Common myeloid progenitor, CD34-positive (primary cell): ENCODE measurements at regions not wholly inside any gene's neighbourhood (a gene's known extent, or its start where the extent isn't known, plus 50 kb on each side); places are given as distances from the start of the nearest gene placed in this dataset.
"Not testable (repeated sequence)": the region's sequence is repeated elsewhere in the genome, so short reads cannot be mapped to it uniquely, and the experiment has no call there.

Experiments used
- CTCF ChIA-PET: fragments of 350-600 bp; sonication (Branson Sonifier 250); formaldehyde crosslinking; loops from one replicate; lab custom pipeline; 2021; ENCODE audit warnings: antibody characterized with exemption; lab: Charles Lee
- POLR2A ChIA-PET: fragments of 350-600 bp; sonication (Branson Sonifier 250); formaldehyde crosslinking; loops from one replicate; lab custom pipeline; 2021; ENCODE audit warnings: antibody characterized with exemption; lab: Charles Lee
- DNase-seq, 3 donors: peaks; one replicate each; pipeline versions ENCODE4 v3.0.0 to v3.0.0-alpha.2; 2013
- H3K27ac ChIP-seq, 2 experiments: 1 replicate in 1 of 2; 2 replicates in 1 of 2; pipeline ENCODE4 v1.7.0; 2013; ENCODE audit warnings: inconsistent platforms in 2 of 2, low read length in 2 of 2, mild to moderate bottlenecking in 2 of 2, low read depth in 1 of 2, moderate library complexity in 1 of 2; ENCODE audit not compliant: severe bottlenecking in 2 of 2, insufficient read depth in 1 of 2, poor library complexity in 1 of 2
- H3K27me3 ChIP-seq, 5 experiments: replicated peaks in 2 of 5; 1 replicate in 3 of 5; 2 replicates in 2 of 5; pipeline versions ENCODE4 v1.6.1 to v1.7.0; 2013; ENCODE audit warnings: low read length in 4 of 5, mild to moderate bottlenecking in 2 of 5, moderate library complexity in 2 of 5, inconsistent platforms in 1 of 5; ENCODE audit not compliant: insufficient read depth in 5 of 5, control insufficient read depth in 4 of 5
- H3K36me3 ChIP-seq, 4 experiments: 1 replicate in 2 of 4; 2 replicates in 2 of 4; pipeline versions ENCODE4 v1.6.1 to v1.7.0; 2013; ENCODE audit warnings: low read length in 3 of 4, control low read depth in 1 of 4, mild to moderate bottlenecking in 1 of 4; ENCODE audit not compliant: control insufficient read depth in 4 of 4, insufficient read depth in 4 of 4
- H3K4me1 ChIP-seq, 4 experiments: 1 replicate in 3 of 4; 2 replicates in 1 of 4; pipeline versions ENCODE4 v1.6.1 to v1.7.1; 2013; ENCODE audit warnings: low read length in 3 of 4, mild to moderate bottlenecking in 3 of 4, control low read depth in 1 of 4, inconsistent platforms in 1 of 4, moderate library complexity in 1 of 4; ENCODE audit not compliant: control insufficient read depth in 4 of 4, insufficient read depth in 4 of 4; ENCODE audit errors: control extremely low read depth in 1 of 4
- H3K4me3 ChIP-seq, 7 experiments: 1 replicate in 4 of 7; 2 replicates in 3 of 7; pipeline versions ENCODE4 v1.5.1 to v1.7.0; 2013; ENCODE audit warnings: mild to moderate bottlenecking in 7 of 7, low read length in 6 of 7, moderate library complexity in 6 of 7, inconsistent platforms in 2 of 7, low read depth in 2 of 7, control low read depth in 1 of 7; ENCODE audit not compliant: insufficient read depth in 4 of 7, control insufficient read depth in 1 of 7; ENCODE audit errors: extremely low read depth in 1 of 7
- H3K9me3 ChIP-seq, 5 experiments: 1 replicate in 4 of 5; 2 replicates in 1 of 5; pipeline versions ENCODE4 v1.6.1 to v1.7.1; 2013; ENCODE audit warnings: low read length in 4 of 5, mild to moderate bottlenecking in 2 of 5, inconsistent platforms in 1 of 5, low read depth in 1 of 5, moderate library complexity in 1 of 5; ENCODE audit not compliant: control insufficient read depth in 4 of 5, insufficient read depth in 2 of 5; ENCODE audit errors: control extremely low read depth in 1 of 5
- WGBS: methylation state at CpG from one replicate; pipeline ENCODE4 v1.1.5; 2013; ENCODE audit not compliant: insufficient coverage; 5-methylcytosine and 5-hydroxymethylcytosine counted together

DNA sequence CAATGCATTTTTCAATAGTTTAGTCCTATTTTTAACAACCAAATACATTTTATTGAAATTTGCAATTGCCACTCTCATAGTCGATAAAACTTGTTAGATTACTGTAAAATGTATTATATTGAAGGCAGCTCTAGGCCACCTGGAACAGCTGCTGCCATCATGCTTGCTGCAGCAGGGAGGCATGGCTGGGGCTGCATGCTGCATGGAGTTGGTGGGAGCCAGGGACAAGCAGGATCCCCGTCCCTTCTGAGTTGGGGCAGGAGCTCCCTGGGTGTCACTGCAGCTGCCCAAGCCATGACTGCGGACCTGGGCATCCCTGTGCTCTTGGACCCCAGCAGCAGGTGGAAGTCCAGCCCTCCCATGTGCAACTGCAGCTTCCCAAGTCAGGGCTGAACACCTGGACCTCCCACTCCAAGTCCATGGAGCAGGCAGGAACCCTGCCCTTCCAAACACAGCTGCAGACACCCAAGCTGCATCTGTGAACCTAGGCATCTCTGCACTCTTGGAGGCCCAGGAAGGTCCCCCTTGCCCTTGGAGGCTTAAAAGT is 742.0 kb downstream of the ZBBX start:
- no peaks in the 10 kb centered on the region for H3K27me3 ChIP-seq
- no peak for DNase-seq
- H3K36me3 ChIP-seq: no peaks in the 10 kb centered on the region
- WGBS: 89% methylated on average over 3 of the region's 3 CpGs
- POLR2A ChIA-PET: no interaction called here
- no peaks in the 10 kb centered on the region for H3K4me1 ChIP-seq
- CTCF ChIA-PET: no interaction called here
- H3K4me3 ChIP-seq: no peak overlapping the region
- H3K9me3 ChIP-seq: peaks cover 0 to 2% (median 0%) of the 10 kb centered on the region in 5 experiments
- no peak overlapping the region for H3K27ac ChIP-seq

DNA sequence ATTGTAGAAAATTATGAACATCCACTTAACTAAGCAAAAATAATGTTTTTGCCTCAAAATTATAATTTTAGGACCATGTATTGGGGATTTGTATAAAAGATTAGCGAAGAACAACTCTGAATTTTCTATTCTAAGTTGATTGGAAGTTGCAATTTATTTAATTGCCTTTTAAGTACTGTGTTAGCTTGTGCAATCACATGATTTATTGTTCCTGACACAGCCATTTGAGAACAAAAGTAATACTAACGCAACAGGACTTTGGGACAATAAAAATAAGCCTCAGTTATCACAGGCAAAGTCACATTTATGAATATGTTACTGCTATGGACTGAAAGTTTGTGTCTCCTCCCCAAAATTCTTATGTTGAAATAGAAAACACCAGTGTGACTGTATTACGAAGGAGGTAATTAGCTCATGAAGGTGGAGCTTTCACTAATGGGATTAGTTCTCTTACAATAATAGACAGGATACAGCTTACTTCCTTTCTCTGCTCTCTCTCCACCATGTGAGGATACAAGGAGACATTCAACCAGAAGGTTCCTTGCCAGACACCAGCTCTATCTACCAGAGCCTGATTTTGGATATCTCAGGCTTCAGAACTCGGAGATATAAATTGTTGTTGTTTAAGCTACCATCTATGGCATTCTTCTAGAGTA is 745.9 kb downstream of the ZBBX start:
- Histone ChIP-seq H3K4me3 (no peak overlapping the region), H3K4me1 (no peaks in the 10 kb centered on the region), H3K27me3 (no peaks in the 10 kb centered on the region), H3K9me3 (peaks cover 0 to 2% (median 0%) of the 10 kb centered on the region in 5 experiments), H3K36me3 (no peaks in the 10 kb centered on the region), H3K27ac (no peak overlapping the region)
- ChIA-PET CTCF (interaction anchor here (0.8 kb wide), 1 partner anchor 12 kb away, joined by 3 read pairs; no protein-coding TSS in a partner anchor), POLR2A (no interaction called here)
- 100% methylated on average over 1 of the region's 4 CpGs for WGBS
- DNase-seq: no peak

DNA sequence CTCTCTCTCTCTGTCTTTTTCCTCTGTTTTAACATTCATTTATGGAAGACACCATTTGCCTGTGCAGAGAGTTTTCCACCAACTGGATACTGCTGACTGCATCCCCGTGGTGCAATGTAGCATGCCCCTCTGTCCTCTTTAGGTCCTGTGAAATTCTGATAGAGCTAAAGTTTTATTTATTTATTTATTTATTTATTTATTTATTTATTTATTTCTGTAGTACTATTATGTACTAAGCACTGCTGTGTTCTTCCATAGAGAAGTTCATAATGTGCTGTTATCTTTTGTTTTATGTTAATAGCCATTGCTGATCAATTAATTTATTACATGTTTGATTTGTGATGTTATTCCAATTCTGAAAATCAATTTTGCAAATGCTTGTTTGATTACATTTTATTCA is 749.9 kb downstream of the ZBBX start:
- Histone ChIP-seq H3K27me3 (no peaks in the 10 kb centered on the region), H3K36me3 (no peaks in the 10 kb centered on the region), H3K27ac (no peak overlapping the region), H3K4me1 (no peaks in the 10 kb centered on the region), H3K9me3 (no peaks in the 10 kb centered on the region), H3K4me3 (no peak overlapping the region)
- CTCF ChIA-PET: no interaction called here
- no peak for DNase-seq
- WGBS: no CpG with 5 or more reads among the region's 1 CpG
- POLR2A ChIA-PET: no interaction called here

DNA sequence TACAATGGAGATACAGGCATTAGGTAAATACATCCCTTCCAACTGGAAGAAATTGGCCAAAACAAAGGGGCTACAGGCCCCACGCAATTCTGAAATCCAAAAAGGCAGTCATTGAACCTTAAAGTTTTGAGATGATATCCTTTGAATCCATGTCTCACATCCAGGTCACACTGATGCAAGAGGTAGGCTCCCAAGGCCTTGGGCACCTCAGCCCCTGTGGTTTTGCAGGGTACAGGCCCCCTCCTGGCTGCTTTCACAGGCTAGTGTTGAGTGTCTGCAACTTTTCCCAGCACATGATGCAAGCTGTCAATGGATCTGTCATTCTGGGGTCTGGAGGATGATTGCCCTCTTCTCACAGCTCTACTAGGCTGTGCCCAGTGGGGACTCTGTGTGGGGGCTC is 766.7 kb downstream of the ZBBX start:
- H3K27ac ChIP-seq: no peak overlapping the region
- no peak overlapping the region for H3K4me3 ChIP-seq
- WGBS: 100% methylated on average over 1 of the region's 1 CpG
- no peaks in the 10 kb centered on the region for H3K4me1 ChIP-seq
- H3K9me3 ChIP-seq: no peaks in the 10 kb centered on the region
- H3K27me3 ChIP-seq: no peaks in the 10 kb centered on the region
- CTCF ChIA-PET: no interaction called here
- H3K36me3 ChIP-seq: no peaks in the 10 kb centered on the region
- POLR2A ChIA-PET: no interaction called here
- DNase-seq: no peak

DNA sequence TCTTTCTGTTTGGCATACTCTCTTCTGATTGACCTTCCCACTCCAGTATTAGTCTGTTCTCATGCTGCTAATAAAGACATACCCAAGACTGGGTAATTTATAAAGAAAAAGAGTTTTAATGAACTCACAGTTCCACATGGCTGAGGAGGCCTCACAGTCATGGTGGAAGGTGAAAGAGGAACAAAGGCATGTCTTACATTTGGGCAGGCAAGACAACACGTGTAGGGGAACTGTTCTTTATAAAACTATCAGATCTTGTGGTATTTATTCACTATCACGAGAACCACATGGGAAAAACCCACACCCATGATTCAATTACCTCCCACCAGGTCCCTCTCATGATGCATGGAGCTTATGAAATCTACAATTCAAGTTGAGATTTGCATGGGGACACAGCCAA is 767.3 kb downstream of the ZBBX start:
- H3K4me1 ChIP-seq, H3K4me3 ChIP-seq, H3K9me3 ChIP-seq, DNase-seq, H3K27me3 ChIP-seq, H3K36me3 ChIP-seq, H3K27ac ChIP-seq, POLR2A ChIA-PET, CTCF ChIA-PET: not testable (repeated sequence)
- WGBS: 100% methylated on average over 1 of the region's 2 CpGs

DNA sequence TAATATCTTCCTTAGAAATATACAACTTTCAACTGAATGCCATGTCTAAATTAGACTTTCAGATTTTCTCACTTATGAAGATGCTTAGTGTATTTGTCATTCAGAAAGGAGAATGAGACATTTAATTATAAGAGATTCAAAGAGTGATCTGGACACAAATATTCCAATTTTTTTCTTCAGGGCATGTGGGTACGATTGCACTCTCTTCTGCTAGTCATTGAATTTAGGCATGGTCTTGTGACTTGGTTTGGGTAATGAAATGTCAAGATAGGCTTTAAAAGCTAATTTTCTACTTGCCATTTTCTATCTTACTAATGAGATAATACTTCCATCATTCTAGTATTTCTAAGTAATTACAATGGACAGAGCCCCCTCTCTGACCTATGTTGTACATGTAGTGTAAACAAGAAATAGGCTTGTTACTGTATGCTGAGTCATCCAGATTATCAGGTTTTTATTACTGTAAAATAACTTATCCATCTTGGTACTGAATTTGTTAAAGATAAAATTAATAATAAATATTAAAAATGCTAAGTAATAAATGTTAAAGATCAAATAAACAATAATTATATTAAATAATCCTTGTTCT is 770.8 kb upstream of the BCHE start:
- POLR2A ChIA-PET: no interaction called here

DNA sequence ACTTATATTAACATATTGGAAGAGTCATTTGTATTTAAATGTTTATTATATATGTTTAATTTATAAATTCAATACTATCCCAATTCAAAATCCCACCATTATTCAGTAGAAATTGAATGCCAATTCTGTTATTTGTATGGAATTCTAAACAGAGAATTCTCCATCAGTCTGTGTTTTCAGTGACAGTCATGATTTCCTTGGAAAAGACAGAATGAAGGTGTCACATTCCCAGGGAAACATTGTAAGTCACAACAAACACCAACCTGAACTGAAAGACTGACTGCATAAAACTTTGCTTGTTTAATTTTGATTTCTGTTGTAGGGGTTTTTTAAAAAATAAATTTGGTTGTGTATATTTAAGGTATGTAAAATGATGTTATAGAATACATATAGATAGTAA is 769.8 kb upstream of the BCHE start:
- no peak for DNase-seq
- Histone ChIP-seq H3K27me3 (no peaks in the 10 kb centered on the region), H3K9me3 (no peaks in the 10 kb centered on the region), H3K36me3 (no peaks in the 10 kb centered on the region), H3K4me1 (no peaks in the 10 kb centered on the region), H3K27ac (no peak overlapping the region), H3K4me3 (no peak overlapping the region)
- POLR2A ChIA-PET: no interaction called here
- CTCF ChIA-PET: no interaction called here

More for the DNA sequence above, 770.8 kb upstream of the BCHE start:
- Histone ChIP-seq H3K36me3 (no peaks in the 10 kb centered on the region), H3K4me1 (no peaks in the 10 kb centered on the region), H3K27ac (no peak overlapping the region), H3K27me3 (no peaks in the 10 kb centered on the region), H3K9me3 (no peaks in the 10 kb centered on the region), H3K4me3 (no peak overlapping the region)
- DNase-seq: no peak
- 80% methylated on average over 1 of the region's 1 CpG for WGBS
- CTCF ChIA-PET: no interaction called here
